HT1080 (cell line): ENCODE measurements at regions not wholly inside any gene's neighbourhood (a gene's known extent, or its start where the extent isn't known, plus 50 kb on each side); places are given as distances from the start of the nearest gene placed in this dataset.
A peak's percentile ranks its signal among the peaks of the same experiment; 100 is the strongest.
"Not testable (repeated sequence)": the region's sequence is repeated elsewhere in the genome, so short reads cannot be mapped to it uniquely, and the experiment has no call there.

ENCODE experiments used
- DNase-seq: peaks from one replicate; pipeline ENCODE4 v3.0.0-alpha.2; 2015; ENCODE audit warnings: low read depth

DNA sequence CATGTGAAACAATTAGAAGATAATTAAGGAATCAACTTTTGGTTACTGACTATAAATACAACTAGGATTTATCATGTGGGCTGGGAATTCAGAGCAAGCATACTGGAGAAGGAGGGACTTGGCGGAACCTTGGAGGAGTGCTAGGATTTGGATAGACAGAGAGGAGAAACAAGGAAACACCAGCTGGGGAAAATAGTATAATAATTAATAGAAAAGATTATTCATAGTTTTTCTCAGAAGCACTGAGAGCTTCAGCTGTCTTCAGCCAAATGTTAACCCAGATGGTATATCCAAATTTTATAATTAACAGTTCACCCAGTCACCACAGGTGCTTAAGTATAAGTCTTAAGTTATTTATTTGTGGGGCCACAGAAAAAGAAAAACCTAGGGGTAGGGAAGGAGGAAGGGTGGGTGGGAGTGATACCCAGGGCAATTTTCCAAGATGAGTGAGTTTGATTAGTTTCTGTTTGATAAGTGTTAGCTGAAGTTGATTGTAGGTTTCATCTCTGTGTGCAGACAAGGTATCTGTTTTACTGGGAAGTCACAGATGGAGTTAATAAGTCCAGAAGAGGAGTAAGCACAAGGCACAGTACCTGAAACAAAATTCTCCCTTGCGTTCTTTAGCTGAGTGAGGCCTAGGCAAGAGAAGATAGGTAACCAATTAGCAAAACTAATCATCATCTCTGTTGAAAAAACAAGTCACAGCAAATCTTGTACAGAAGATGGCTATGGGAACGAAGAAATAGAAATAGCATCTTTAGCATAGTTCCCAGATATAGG is 175.5 kb downstream of the TFAP2B start:
- no peak for DNase-seq

DNA sequence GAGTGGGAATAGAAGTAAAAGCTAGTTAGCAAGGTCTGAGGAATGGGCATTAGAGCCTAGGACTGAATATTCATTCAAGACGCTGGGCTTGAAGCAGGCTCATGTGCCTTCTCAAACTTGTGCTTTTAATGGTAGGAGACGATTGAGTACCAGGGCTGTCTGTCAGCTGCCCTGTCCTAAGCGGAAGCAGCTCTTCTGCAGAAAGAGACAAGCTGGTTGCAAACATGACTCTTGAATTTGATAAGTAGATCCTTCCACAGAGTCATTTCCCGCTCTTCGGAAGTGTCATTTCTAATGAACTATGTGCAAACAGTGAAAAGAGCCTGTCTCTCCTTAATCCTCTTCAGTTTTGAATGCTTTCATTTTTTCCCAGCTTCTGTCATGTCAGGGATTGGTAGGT is 176.4 kb downstream of the TFAP2B start:
- no peak for DNase-seq

DNA sequence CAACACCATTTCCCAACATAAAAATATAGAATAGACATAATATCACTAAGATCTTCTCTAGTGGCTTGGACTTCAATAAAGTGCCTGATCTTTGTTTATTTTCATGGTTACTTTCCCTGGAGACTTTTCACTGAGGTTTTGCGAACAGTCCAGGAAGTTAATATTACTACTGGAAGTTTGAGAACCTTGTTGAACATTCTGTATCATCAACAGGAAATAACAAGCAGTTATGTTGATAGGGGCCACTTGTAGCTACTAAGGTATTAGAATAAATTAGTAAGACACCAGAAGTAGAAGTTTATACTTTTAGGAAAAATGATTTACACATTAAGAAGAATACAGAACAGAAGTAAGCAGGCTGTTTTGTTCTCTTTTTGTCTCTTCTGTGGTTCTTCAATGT is 180.2 kb downstream of the TFAP2B start:
- no peak for DNase-seq

DNA sequence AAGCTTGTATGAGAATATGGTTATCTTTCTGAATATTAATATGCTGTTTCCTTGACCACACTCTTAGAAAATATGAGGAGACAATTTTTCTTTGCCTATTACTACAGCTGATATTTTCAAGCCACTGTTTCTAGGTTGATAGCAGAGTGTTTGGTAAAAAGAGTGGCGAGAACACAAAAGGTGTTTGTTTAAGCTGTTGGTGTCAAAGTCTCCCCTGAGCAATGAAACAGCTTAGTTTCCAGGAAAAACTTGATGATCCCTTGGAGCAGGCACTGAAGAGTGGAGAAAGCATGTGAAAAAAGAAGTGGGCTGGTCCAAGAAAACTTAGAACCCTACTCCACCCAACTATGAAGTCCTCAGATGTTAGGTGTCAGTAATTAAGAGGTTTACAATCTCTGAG is 182.7 kb downstream of the TFAP2B start:
- DNase-seq = no peak

DNA sequence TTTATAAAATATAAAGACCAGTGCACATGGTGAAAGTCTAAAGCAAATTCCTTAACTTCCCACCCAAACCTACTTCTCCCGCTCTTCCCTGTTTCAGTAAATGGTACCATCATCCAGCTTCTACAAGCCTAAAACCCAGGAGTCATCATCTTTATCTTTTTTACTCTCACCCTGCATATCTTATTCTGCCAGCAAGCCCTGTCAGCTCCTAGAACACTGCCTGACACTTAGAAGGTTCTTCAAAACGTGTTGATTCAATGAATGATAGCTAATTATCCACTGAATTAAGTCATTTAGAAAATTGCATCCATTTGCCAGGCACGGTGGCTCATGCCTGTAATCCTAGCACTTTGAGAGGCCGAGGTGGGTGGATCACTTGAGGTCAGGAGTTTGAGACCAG is 185.7 kb downstream of the TFAP2B start:
- DNase-seq = no peak

DNA sequence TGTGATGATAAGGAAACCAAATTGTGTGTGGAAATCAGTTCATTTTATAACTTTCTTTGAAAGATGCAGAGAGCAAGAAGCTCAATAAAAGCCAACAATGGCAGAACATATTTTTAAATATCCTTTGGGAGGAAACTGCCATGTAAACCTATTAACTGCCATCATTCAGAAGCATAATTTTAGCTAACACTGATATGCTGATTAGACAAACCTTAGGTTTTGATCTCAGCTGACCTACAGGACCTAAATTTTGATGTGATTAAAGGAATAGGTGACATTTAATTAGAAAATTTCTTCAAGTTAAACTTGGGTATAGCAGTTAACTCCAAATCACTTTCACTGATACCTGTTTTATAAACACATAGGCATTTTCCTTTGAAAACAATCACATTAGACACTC is 187.1 kb downstream of the TFAP2B start:
- DNase-seq = no peak

DNA sequence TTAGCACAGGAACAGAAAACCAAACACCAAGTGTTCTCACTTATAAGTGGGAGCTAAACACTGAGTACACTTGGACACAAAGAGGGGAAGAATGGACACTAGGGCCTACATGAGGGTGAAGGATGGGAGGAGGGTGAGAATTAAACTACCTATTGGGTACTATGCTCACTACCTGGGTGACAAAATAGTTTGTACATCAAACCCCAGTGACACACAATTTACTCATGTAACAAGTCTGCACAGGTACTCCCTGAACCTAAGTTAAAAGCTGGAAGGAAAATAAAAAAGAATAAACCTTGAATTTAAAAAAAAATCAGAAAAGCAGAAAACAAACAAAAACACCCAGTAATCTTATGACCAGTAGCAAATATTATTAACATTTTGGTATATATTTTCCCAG is 188.6 kb downstream of the TFAP2B start:
- no peak for DNase-seq

DNA sequence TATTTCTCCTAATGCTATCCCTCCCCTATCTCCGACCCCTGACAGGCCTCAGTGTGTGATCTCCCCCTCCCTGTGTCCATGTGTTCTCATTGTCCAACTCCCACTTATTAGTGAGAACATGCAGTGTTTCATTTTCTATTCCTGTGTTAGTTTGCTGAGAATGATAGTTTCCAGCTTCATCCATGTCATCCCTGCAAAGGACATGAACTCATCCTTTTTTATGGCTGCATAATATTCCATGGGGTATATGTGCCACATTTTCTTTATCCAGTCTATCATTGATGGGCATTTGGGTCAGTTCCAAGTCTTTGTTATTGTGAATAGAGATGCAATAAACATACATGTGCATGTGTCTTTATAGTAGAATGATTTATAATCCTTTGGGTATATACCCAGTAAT is 190.0 kb downstream of the TFAP2B start:
- not testable (repeated sequence) for DNase-seq

DNA sequence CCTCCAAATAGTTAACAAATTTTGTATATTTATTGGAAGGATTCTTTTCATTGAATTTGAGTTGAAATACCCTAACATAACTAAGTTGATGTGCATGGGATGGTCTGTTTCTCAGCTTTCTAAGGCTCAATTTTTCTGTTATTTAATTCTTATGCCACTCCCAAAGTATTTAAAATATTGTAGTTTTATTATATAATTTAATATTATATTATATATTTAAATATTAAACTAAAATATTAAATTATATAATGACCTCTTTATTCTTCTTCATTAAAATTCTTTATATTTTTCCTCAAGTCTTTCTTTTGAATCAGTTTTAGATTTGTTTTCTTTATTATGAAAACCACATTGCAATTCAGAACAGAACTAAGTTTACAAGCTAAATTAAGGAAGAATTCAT is 194.7 kb downstream of the TFAP2B start:
- DNase-seq = no peak

DNA sequence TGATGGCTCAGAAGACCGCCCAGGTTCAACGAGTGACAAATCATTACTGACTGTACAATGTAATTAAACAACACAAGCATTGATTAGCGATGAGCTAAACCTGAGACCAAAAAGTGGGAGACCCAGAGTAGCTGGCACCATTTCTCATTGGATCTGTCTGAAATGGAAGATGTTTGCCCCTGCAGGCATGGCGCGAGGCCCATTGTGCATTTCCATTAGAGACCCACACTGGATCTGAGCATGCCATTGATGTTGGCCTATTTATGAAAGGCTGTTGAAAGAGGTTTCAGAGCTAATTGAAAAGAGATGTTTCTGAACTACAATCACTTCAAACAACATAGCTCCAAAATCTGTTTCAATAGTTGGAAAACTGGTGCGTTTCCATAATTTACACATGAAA is 196.7 kb downstream of the TFAP2B start:
- no peak for DNase-seq

DNA sequence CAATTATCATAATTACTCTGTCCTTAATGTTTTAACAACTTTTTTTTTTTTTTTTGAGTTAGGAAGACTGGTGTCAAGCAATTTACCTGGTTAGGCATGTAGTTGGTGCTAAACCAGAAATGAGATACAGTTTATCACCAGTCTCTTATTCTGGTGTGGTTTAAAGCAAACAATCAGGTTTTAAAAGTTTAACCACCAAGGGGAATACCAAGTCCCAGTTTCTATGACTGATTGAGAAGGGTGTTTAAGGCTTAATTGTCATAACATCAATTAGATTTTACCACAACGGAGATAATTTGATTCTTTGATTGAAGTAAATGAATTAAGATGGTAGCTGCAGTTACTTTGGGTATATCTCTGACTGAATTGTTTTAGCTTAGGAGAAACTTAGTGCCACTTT is 197.8 kb downstream of the TFAP2B start:
- DNase-seq = no peak

DNA sequence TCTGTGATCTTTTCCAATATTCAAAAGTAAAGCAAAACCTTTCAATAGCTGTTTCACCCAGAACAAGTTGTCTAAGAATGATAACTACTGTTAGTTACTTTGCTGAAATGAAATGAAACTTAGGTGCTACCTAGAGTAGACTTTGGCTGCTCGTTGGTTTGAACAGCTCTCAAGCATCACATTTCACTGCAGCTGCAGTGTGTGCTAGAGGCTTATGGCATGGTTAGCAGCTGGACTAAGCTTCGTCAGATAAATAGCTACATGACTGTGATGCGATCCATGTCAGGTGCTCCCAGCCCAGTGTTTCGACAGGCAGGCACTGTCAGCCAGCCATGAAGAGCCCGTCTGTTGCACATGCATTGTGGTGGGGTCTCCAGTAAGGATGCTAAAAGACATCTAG is 201.1 kb downstream of the TFAP2B start:
- DNase-seq = no peak

DNA sequence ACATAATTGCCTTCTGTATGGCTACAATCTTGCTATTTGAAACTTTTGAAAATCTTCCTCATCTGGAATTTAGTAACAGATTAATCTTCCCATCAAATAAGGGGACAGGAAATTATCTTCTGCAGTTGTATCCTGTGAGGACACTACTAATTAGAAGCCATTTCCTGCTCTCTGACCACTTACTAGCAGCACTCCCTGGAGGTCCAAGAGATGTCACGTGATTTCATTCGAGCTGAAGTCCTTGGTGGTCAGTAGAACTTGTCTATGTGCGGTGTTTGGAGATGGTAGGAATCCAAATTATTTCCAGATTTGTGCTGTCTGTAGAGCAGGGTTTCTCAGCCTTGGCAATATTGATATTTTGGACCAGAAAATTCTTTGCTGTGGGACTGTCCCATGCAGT is 202.5 kb downstream of the TFAP2B start:
- no peak for DNase-seq

DNA sequence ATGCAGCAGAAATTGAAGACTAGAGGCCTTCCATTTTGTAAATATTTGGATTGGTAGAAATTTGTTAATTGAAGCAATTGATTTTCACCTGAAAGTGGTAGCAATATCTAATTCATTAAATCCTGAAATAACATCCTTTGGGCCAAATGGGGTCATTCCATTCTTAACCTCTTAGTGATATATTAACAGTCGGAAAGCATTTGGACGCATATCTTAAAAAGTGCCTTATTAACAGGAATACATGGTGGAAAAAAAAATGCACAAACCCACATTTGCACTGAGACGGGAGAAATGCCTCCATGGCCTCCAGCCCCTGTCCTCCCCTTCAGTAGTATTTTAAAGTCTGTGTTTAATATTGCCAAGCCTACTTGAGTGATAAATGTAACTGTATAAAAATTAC is 205.5 kb downstream of the TFAP2B start:
- DNase-seq = no peak

DNA sequence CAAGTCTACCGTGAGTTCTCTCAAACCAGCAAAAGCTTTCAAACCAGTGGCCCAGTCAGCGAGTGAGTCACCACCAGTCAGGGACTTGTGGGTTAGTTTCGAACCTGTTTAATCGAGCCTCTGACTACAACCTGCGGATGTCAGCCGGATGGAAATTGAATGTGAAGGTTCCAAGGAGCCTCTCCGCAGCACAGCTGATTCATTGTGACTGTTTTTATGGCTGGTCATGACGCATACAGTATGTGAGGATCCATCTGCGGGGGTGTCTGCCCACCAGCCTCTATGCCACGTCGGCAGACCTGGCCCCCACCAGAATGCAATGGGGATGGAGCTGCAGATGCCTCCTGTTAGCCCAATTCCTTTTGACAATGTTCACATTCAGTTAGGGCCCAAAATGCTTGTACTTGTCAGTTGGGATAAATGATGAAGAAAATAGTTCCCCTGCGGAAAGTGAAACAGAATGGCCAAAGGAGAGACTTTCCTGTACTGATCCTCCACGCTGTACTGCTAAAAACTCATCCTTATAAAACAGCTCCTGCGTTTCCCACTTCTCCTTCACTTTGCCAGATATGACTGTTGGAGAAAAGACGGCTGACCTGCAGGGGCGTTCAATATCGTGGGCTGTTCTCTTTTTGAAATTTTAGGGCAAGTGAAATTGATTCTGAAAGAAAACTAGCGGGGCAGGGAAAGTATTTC is 206.6 kb downstream of the TFAP2B start:
- DNase-seq = peak; percentile 93

DNA sequence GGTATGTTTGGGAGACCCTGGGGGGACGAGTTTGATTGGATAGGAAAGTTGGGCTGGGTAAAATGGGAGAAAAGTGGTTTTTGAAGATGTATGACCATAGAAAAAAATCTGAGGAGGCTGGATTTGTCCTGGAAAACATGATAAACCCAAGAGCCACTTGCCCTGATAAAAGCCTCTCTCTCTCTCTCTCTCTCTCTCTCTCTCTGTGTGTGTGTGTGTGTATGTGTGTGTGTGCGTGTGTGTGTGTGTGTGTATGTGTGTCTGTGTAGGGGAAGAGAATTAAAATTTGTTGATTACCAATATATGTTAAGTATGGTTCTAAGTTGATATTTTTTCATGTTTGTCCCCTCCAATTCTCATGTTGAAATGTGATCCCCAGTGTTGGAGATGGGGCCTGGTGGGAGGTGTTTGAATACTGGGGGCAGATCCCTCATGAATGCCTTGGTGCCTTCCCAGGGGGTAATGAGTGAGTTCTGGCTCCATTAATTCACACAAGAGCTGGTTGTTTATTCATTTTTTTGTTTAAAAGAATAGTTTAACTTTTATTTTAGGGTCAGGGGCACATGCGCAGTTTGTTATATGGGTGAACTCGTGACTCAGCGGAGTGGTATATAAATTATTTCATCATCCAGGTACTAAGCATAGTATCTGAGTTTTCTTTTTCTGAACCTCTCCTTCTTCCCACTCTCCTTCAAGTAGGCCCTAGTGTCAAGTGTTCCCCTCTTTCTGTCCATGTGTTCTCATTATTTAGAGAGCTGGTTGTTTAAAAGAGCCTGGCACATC is 208.8 kb downstream of the TFAP2B start:
- DNase-seq = no peak

DNA sequence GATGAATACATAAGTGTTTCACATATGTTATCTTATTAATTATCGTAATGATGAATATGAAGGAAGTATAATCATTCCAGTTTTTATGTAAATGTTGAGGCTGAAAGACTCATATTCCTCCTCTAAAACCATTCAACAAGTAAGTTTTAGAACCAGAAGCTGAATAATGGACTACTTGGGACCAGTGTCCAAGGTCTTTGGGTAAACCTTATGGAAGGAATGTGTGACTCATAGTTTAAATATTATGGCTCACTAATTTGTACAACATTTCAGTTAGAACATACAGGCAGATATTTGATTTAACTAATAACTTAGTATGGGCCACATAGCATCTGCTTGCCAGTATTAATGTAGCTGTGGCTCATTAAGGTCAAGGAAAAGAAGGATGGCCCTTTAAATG is 209.6 kb downstream of the TFAP2B start:
- DNase-seq = peak; percentile 51

DNA sequence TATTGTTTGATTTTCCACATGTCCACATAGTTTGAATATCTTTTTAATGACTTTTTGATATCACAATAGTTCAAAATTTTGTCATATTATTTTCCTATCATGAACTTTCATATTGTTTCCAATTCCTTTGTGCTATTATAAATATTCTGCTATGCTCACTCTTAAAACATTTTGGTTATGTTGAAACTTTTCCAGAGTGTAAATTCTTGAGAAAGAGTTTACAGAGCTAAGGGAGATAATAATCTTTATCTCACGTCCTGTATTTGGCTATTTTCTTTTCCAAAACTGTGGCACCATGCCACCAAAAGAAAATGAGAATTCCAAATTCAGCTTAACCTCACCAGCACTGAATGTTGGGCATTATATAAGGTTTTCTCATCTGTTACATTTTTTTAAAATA is 210.9 kb downstream of the TFAP2B start:
- DNase-seq = no peak

DNA sequence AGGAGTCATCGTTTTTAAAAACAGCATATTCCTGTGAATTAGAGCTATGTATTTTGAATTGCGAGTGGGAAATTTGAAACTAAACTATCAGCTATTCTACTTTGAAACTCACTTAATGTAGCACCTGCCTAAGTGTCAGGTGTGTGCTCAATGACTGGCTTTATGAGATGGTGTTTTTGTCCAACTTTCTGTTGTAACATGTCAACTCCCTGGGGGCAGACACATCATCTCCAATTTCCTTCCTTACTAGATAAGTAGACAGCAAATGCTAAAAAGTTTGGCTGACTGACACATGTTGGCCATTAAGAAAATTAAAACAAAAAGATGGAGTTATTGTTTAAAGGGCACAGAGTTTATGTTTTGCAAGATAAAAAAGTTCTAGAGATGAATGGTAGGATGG is 226.9 kb downstream of the TFAP2B start:
- no peak for DNase-seq

DNA sequence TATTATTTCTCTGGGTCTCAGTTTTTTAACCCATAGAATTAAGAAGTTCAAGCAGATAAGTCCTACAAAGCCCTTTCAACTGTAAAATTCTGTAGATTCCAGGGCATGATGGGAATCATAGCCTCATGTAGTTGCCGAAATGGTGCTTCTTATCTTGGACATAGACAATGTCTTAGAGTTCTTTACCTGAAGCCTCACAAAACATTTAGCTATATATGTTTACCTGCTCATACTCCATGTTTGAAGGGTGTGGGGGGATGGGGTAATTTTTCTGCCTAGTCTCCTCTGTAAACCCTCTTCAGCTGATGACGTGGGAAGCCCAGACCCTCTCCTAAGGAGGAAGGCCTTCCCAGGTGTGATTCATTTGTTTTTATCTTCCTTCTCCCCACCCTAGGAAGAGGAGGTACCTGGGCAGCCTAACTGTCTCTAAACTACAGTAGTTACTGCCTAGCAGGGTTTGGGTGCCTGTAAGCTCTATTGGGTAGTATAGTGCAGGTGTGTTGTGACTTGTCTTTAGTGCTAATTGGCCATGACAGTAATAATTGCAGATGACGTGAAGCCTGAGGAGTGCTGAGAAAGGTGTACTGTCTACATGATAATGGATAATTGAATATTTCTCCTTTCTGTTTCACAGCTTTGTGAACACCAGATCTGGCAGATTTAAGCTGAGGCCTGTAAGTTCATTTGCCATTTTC is 230.8 kb downstream of the TFAP2B start:
- no peak for DNase-seq

DNA sequence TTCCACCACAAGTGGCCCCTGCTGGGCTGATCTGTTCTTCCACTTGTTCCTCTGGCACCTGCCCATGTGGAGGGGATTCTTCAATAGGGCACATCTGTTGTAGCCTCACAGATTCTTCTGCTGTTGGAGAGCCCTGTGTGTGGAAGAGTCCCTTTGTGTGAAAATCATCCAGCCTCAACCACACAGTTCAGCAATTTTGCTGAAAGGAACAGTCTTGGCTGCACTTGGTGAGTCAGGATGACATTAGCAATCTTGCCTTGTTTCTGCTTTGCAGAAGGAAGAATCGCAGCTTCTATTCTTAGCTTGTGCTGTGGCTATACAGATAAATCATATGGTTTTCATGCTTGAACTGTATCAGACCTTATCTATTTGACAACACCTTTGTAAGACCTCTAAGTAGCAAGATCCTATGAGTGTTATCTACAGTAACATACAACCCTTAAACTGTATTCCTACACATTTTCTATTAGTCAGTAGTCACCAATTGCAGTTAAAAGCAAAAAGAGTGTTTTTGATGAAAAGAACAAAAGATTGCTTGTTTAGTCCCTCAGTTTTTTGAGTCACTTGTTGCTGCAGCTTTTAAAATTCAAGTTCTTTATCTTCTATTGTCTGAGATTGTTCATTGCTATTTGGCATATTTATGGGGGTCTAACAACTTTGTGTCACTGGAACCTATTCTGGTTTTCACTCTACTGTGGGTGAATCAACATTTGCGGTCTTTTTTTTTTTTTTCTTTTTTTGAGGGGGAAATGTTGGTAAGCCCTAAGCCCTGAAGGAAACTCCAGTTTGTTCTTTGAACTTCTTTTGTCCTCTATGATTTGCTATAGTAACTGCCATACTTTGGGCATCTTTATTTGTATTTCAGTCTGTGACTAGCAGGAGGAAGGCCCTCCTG is 231.6 kb downstream of the TFAP2B start:
- peak; percentile 43 for DNase-seq
